B cell (primary cell): ENCODE measurements at regions not wholly inside any gene's neighbourhood (a gene's known extent, or its start where the extent isn't known, plus 50 kb on each side); places are given as distances from the start of the nearest gene placed in this dataset.

Experiments used
- ATAC-seq: fragments of 200-7000 bp; cut with Tn5 transposase; one replicate; pipeline ENCODE4 v1.10.0; 2021; ENCODE audit warnings: low read depth, mild to moderate bottlenecking, moderate number of reproducible peaks, moderate library complexity
- CTCF ChIA-PET: fragments of 350-600 bp; sonication (Branson Sonifier 250); formaldehyde crosslinking; loops from one replicate; lab custom pipeline; 2021; ENCODE audit warnings: antibody characterized with exemption, inconsistent platforms; lab: Charles Lee
- POLR2A ChIA-PET: fragments of 350-600 bp; sonication (Branson Sonifier 250); formaldehyde crosslinking; loops from one replicate; lab custom pipeline; 2021; ENCODE audit warnings: antibody characterized with exemption; lab: Charles Lee
- DNase-seq: peaks from one replicate; pipeline ENCODE4 v3.0.0; 2013
- H2AFZ ChIP-seq: 2 replicates; pipeline ENCODE4 v1.6.1; 2012; ENCODE audit warnings: mild to moderate bottlenecking, low read depth, low read length; ENCODE audit not compliant: insufficient read depth, poor library complexity, severe bottlenecking
- H3K27ac ChIP-seq, 2 donors: 1 replicate in 1 of 2; 2 replicates in 1 of 2; pipeline ENCODE4 v1.5.1; 2012 to 2013; ENCODE audit warnings: low read length in 2 of 2, mild to moderate bottlenecking in 2 of 2, moderate library complexity in 1 of 2
- H3K27me3 ChIP-seq, 4 experiments: fragments of 200-600 bp in 1 of 4; sonication (generic) in 1 of 4; replicated peaks in 1 of 4; 1 replicate in 2 of 4; 2 replicates in 2 of 4; pipeline versions ENCODE4 v1.6.1 to v1.7.0; 2013 to 2016; ENCODE audit warnings: low read length in 3 of 4, mild to moderate bottlenecking in 2 of 4, mixed read lengths in 1 of 4, moderate library complexity in 1 of 4; ENCODE audit not compliant: insufficient read depth in 4 of 4, control insufficient read depth in 3 of 4; ENCODE audit errors: control extremely low read depth in 1 of 4
- H3K36me3 ChIP-seq, 2 experiments: replicated peaks in 1 of 2; 1 replicate in 1 of 2; 2 replicates in 1 of 2; pipeline versions ENCODE4 v1.6.1 to v1.7.1; 2013; ENCODE audit warnings: low read length in 1 of 2; ENCODE audit not compliant: insufficient read depth in 2 of 2, control insufficient read depth in 1 of 2; ENCODE audit errors: control extremely low read depth in 1 of 2, extremely low read depth in 1 of 2
- H3K4me1 ChIP-seq, 2 donors: fragments of 200-600 bp in 1 of 2; sonication (generic) in 1 of 2; 1 replicate in 1 of 2; 2 replicates in 1 of 2; pipeline versions ENCODE4 v1.5.1 to v1.6.1; 2013 to 2017; ENCODE audit warnings: low read length in 2 of 2; ENCODE audit not compliant: control insufficient read depth in 2 of 2, insufficient read depth in 2 of 2
- H3K4me2 ChIP-seq: replicated peaks from 2 replicates; pipeline ENCODE3; 2012; ENCODE audit warnings: mild to moderate bottlenecking, low read depth, low read length; ENCODE audit not compliant: poor library complexity, severe bottlenecking
- H3K4me3 ChIP-seq, 5 experiments: fragments of 200-600 bp in 1 of 5; sonication (generic) in 1 of 5; 1 replicate in 3 of 5; 2 replicates in 2 of 5; pipeline versions ENCODE4 v1.5.1 to v1.7.0; 2011 to 2016; ENCODE audit warnings: low read length in 4 of 5, mild to moderate bottlenecking in 4 of 5, low read depth in 2 of 5, control low read depth in 1 of 5, moderate library complexity in 1 of 5; ENCODE audit not compliant: insufficient read depth in 1 of 5; ENCODE audit errors: control extremely low read depth in 1 of 5, extremely low read depth in 1 of 5
- H3K79me2 ChIP-seq: fragments of 200-600 bp; sonication (generic); one replicate; pipeline ENCODE4 v1.6.0; 2016; ENCODE audit warnings: low read length; ENCODE audit not compliant: control insufficient read depth, insufficient read depth
- H3K9ac ChIP-seq: fragments of 200-600 bp; sonication (generic); 2 replicates; pipeline ENCODE4 v1.6.1; 2017; ENCODE audit warnings: mild to moderate bottlenecking, low read length, moderate library complexity
- H3K9me3 ChIP-seq, 3 donors: one replicate each; pipeline versions ENCODE4 v1.6.1 to v1.7.1; 2013; ENCODE audit warnings: low read length in 2 of 3; ENCODE audit not compliant: control insufficient read depth in 2 of 3, insufficient read depth in 1 of 3; ENCODE audit errors: control extremely low read depth in 1 of 3
- H4K20me1 ChIP-seq: 2 replicates; pipeline ENCODE4 v1.6.0; 2012; ENCODE audit warnings: mild to moderate bottlenecking, low read length; ENCODE audit not compliant: insufficient read depth, control insufficient read depth, poor library complexity, severe bottlenecking
- H3K27ac Mint-ChIP-seq: one replicate; pipeline ENCODE4 v1.8.0; 2021; ENCODE audit warnings: mixed read lengths
- H3K27me3 Mint-ChIP-seq: one replicate; pipeline ENCODE4 v1.8.0; 2021; ENCODE audit warnings: mixed read lengths
- H3K4me1 Mint-ChIP-seq: one replicate; pipeline ENCODE4 v1.8.0; 2021; ENCODE audit warnings: mixed read lengths
- H3K4me3 Mint-ChIP-seq: one replicate; pipeline ENCODE4 v1.8.0; 2021; ENCODE audit warnings: mixed read lengths
- H3K9me3 Mint-ChIP-seq: one replicate; pipeline ENCODE4 v1.8.0; 2022; ENCODE audit warnings: mixed read lengths; ENCODE audit not compliant: insufficient read depth
- EZH2 ChIP-seq: IDR thresholded peaks from 2 replicates; pipeline ENCODE4 v1.6.1; 2012; ENCODE audit warnings: borderline replicate concordance, low read depth, mild to moderate bottlenecking, moderate library complexity, low read length; ENCODE audit not compliant: insufficient read depth, poor library complexity, severe bottlenecking
- WGBS: methylation state at CpG from one replicate; pipeline ENCODE4 v1.1.5; 2013; ENCODE audit warnings: missing lambda C conversion rate; ENCODE audit not compliant: insufficient coverage; 5-methylcytosine and 5-hydroxymethylcytosine counted together
- intact Hi-C: fragments of 100-400 bp; cut with micrococcal nuclease; formaldehyde crosslinking; loops from one replicate; pipeline ENCODE4 v1.10.0; 2022
- TF ChIP-seq, protein P1 (sequence below): fragments of 200-600 bp; IDR thresholded peaks from one replicate; pipeline ENCODE4 v1.8.0; 2022; ENCODE audit warnings: antibody characterized with exemption, mild to moderate bottlenecking

- no peak overlapping the region for H3K4me3 ChIP-seq
- Mint-ChIP-seq H3K4me1 (no peaks in the 10 kb centered on the region), H3K27me3 (no peaks in the 10 kb centered on the region), H3K4me3 (no peak overlapping the region), H3K27ac (no peak overlapping the region), H3K9me3 (no peaks in the 10 kb centered on the region)
- H3K9me3 ChIP-seq = no peaks in the 10 kb centered on the region
- ATAC-seq (no peak), DNase-seq (no peak)
- no peaks in the 10 kb centered on the region for H3K27me3 ChIP-seq
- H3K4me1 ChIP-seq = no peaks in the 10 kb centered on the region
- H2AFZ ChIP-seq = no peak overlapping the region
- POLR2A ChIA-PET = no interaction called here
- WGBS = no CpG with 5 or more reads among the region's 2 CpGs
- CTCF ChIA-PET = no interaction called here
- no peak overlapping the region for H3K4me2 ChIP-seq
- TF ChIP-seq EZH2 = no peak
- TF ChIP-seq, protein P1, sequence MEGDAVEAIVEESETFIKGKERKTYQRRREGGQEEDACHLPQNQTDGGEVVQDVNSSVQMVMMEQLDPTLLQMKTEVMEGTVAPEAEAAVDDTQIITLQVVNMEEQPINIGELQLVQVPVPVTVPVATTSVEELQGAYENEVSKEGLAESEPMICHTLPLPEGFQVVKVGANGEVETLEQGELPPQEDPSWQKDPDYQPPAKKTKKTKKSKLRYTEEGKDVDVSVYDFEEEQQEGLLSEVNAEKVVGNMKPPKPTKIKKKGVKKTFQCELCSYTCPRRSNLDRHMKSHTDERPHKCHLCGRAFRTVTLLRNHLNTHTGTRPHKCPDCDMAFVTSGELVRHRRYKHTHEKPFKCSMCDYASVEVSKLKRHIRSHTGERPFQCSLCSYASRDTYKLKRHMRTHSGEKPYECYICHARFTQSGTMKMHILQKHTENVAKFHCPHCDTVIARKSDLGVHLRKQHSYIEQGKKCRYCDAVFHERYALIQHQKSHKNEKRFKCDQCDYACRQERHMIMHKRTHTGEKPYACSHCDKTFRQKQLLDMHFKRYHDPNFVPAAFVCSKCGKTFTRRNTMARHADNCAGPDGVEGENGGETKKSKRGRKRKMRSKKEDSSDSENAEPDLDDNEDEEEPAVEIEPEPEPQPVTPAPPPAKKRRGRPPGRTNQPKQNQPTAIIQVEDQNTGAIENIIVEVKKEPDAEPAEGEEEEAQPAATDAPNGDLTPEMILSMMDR = no peak
- no peaks in the 10 kb centered on the region for H4K20me1 ChIP-seq
- H3K36me3 ChIP-seq = no peaks in the 10 kb centered on the region
- no peak overlapping the region for H3K9ac ChIP-seq
- no peaks in the 10 kb centered on the region for H3K79me2 ChIP-seq
- intact Hi-C loops = no loop called here
- H3K27ac ChIP-seq = no peak overlapping the region
These were observed 143.6 kb upstream of the ZSWIM2 start for GRCh38 chr2:186992597-186992996.

DNA sequence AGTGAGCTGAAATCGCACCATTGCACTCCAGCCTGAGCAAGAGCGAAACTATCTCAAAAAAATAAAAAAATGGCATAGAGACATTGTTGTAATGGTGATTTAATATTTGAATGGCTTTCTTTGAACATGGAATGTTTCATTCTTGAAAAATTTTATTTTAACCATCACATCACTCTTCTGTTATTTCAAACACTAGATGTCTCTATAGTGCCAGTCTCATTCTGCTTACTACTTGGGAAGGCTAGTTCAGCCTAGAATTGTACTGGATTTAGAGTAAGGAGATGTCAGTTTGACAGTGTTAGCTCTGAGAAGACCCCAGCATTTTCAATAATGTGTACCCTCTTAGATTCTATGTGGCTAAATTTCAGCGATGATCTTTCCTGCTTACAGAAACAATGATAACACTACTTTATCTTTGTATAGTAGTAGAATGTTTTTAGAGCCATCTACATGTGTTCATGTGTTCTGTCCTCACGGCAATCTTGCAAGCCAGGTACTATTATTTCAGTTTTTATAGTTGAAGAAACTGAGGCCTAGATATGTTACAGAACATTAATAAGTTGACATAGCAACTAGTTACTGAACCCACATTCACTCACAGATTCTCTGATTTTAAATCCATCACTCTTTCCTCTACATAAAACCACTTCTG, 142.9 kb upstream of the ZSWIM2 start:
- no peak overlapping the region for H2AFZ ChIP-seq
- TF ChIP-seq, protein P1 = no peak
- no peak for TF ChIP-seq EZH2
- H3K4me3 ChIP-seq = no peak overlapping the region
- no peaks in the 10 kb centered on the region for H3K27me3 ChIP-seq
- no peaks in the 10 kb centered on the region for H3K36me3 ChIP-seq
- Mint-ChIP-seq H3K4me3 (no peak overlapping the region), H3K9me3 (no peaks in the 10 kb centered on the region), H3K27ac (no peak overlapping the region), H3K4me1 (no peaks in the 10 kb centered on the region), H3K27me3 (no peaks in the 10 kb centered on the region)
- CTCF ChIA-PET = no interaction called here
- H3K79me2 ChIP-seq = no peaks in the 10 kb centered on the region
- 100% methylated on average over 1 of the region's 4 CpGs for WGBS
- POLR2A ChIA-PET = no interaction called here
- no peak overlapping the region for H3K9ac ChIP-seq
- H3K4me2 ChIP-seq = no peak overlapping the region
- H4K20me1 ChIP-seq = no peaks in the 10 kb centered on the region
- DNase-seq (no peak), ATAC-seq (no peak)
- intact Hi-C loops = no loop called here
- H3K9me3 ChIP-seq = no peaks in the 10 kb centered on the region
- H3K27ac ChIP-seq = no peak overlapping the region
- H3K4me1 ChIP-seq = no peaks in the 10 kb centered on the region
